Skeletal muscle tissue (tissue), 3 donors: ENCODE measurements at regions not wholly inside any gene's neighbourhood (a gene's known extent, or its start where the extent isn't known, plus 50 kb on each side); places are given as distances from the start of the nearest gene placed in this dataset.

ENCODE experiments used
- H3K27ac ChIP-seq: one replicate; pipeline ENCODE4 v1.7.0; 2013; ENCODE audit warnings: mild to moderate bottlenecking, low read depth, low read length, inconsistent platforms
- H3K27me3 ChIP-seq, 3 donors: one replicate each; pipeline ENCODE4 v1.7.0; 2013; ENCODE audit warnings: low read length in 3 of 3; ENCODE audit not compliant: control insufficient read depth in 3 of 3, insufficient read depth in 3 of 3
- H3K36me3 ChIP-seq, 3 donors: one replicate each; pipeline ENCODE4 v1.7.0; 2013; ENCODE audit warnings: low read length in 3 of 3; ENCODE audit not compliant: control insufficient read depth in 3 of 3, insufficient read depth in 3 of 3
- H3K4me1 ChIP-seq, 3 donors: one replicate each; pipeline ENCODE4 v1.7.0; 2013; ENCODE audit warnings: low read length in 3 of 3, mild to moderate bottlenecking in 3 of 3; ENCODE audit not compliant: control insufficient read depth in 3 of 3, insufficient read depth in 3 of 3
- H3K4me3 ChIP-seq, 3 donors: one replicate each; pipeline ENCODE4 v1.7.0; 2013; ENCODE audit warnings: low read length in 3 of 3
- H3K9ac ChIP-seq, 3 donors: one replicate each; pipeline ENCODE4 v1.7.0; 2013; ENCODE audit warnings: low read length in 3 of 3, mild to moderate bottlenecking in 3 of 3, moderate library complexity in 2 of 3, low read depth in 1 of 3
- H3K9me3 ChIP-seq, 3 donors: one replicate each; pipeline ENCODE4 v1.7.0; 2013; ENCODE audit warnings: low read length in 3 of 3; ENCODE audit not compliant: control insufficient read depth in 3 of 3
- donor health status: Osteomylitis.

- Histone ChIP-seq H3K9ac (no peak overlapping the region), H3K36me3 (no peaks in the 10 kb centered on the region), H3K4me3 (no peak overlapping the region), H3K27ac (no peak overlapping the region), H3K4me1 (no peaks in the 10 kb centered on the region), H3K9me3 (no peaks in the 10 kb centered on the region), H3K27me3 (no peaks in the 10 kb centered on the region)
Observed at GRCh38 chr10:89829262-89829886, 128.0 kb downstream of the KIF20B start.

- H3K4me1 ChIP-seq = no peaks in the 10 kb centered on the region
- no peaks in the 10 kb centered on the region for H3K36me3 ChIP-seq
- H3K27ac ChIP-seq = no peak overlapping the region
- no peaks in the 10 kb centered on the region for H3K27me3 ChIP-seq
- no peak overlapping the region for H3K9ac ChIP-seq
- no peak overlapping the region for H3K4me3 ChIP-seq
- no peaks in the 10 kb centered on the region for H3K9me3 ChIP-seq
Observed at GRCh38 chr10:89829887-89830269, 128.5 kb downstream of the KIF20B start.

DNA sequence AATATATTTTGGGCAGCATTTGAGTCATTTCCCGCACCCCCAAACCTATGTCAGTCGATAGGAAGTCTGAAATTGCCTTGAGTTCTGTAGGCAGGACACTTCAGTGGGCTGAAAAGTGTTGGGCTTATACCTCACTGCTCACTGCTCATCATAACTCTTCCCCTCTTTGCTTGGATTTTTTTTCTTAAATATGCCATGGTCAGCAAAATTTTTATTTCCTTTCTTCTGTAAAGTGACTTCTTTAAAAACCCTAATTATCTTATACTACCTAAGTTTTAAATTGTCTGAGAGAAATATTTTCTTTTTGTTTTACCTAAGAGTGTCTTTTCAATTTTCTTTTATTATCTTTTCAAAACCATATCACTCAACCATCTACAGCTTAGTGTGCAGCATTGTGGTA, 129.2 kb downstream of the KIF20B start:
- H3K27me3 ChIP-seq = no peaks in the 10 kb centered on the region
- H3K27ac ChIP-seq = no peak overlapping the region
- H3K9me3 ChIP-seq = no peaks in the 10 kb centered on the region
- H3K4me1 ChIP-seq = no peaks in the 10 kb centered on the region
- H3K9ac ChIP-seq = no peak overlapping the region
- H3K4me3 ChIP-seq = no peak overlapping the region
- H3K36me3 ChIP-seq = no peaks in the 10 kb centered on the region

GRCh38 chr10:89836840-89837164, 135.4 kb downstream of the KIF20B start:
- Histone ChIP-seq H3K27ac (no peak overlapping the region), H3K27me3 (peaks cover 0 to 18% (median 15%) of the 10 kb centered on the region in 3 donors), H3K9ac (peak overlapping the region in 1 of 3 donors; percentile 43), H3K4me1 (peaks cover 0 to 2% (median 0%) of the 10 kb centered on the region in 3 donors), H3K4me3 (peak overlapping the region; percentile 6 to 72 (median 64)), H3K9me3 (no peaks in the 10 kb centered on the region), H3K36me3 (no peaks in the 10 kb centered on the region)

DNA sequence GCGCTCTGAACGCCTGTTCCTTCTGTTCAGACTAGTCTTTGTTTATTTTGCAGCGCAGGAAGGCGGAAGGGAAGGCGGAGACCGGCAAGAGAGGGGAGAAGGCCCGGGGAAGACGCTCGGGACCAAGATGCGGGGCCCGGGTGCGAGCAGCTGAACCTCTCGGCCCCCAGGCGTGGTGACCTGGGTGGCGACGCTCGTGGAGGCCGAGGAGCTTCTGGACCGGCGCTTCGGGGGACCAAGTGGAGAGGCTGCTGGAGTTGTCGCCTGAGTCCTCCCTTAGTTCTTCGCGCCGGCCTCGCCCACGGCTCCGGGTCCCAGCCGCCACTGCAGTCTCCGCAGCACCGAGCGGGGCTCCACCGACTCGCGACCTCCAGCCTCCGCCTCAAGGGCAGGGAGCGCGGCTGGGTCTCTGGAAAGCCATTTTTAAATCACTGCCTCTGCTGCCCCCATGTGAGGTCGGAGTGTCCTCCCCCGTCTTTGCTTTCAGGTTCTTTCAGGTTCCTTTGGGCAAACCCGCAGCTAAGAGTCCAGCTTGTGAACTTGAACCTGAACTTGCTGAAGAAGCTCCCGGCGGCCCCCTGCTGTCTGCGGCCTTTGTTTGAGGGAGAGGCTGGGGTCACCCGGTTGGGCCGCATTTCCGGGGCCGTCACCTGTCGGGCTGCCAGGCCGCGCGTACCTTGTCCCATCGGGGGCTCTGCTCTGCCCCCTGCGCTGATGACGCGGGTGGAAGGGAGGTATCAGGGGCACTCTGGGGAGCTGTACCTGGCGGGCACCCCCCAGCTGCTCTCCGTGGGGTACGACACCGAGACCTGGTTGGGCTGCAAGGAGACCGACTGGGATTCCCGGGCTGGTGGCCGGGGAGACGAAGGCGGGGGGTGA, 136.0 kb downstream of the KIF20B start:
- H3K9ac ChIP-seq = peak overlapping the region; percentile 40 to 72 (median 56)

DNA sequence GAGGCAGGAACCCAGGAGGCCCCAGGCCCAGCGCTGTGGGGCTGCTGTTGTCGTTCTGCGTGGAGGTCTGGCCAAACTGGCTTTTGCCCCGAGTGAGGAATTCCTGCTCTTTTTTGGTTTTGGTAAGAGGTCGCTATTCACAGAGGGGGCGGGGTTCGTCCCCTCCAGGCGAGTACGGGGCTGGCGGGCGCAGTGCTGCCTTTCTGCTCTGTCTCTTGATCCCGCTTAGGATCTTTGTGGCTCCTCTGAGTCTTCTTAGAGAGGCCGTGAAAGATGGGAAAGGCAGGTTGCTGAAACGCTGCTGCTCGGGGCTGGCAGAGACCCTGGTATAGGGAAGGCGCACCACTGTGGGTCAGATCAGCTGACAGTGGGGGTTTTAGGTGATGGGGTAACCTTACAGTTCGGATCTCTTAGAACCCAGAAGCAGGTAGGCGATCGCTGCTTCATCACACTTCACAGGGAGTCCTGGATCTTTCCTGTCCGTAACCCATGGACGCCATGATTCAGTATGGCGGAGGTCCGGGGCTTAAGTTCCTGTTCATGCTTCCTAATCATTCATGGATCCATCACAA, 136.7 kb downstream of the KIF20B start:
- peak overlapping the region; percentile 30 for H3K27ac ChIP-seq
- H3K4me3 ChIP-seq = peak overlapping the region; percentile 35 to 72 (median 64)
- no peaks in the 10 kb centered on the region for H3K36me3 ChIP-seq
- H3K9me3 ChIP-seq = no peaks in the 10 kb centered on the region
- H3K9ac ChIP-seq = peak overlapping the region; percentile 3 to 72 (median 56)
- H3K4me1 ChIP-seq = peaks cover 0 to 2% (median 0%) of the 10 kb centered on the region in 3 donors
- peaks cover 0 to 18% (median 15%) of the 10 kb centered on the region in 3 donors for H3K27me3 ChIP-seq

More for the DNA sequence above, 136.0 kb downstream of the KIF20B start:
- H3K4me3 ChIP-seq = peak overlapping the region; percentile 35 to 72 (median 64)
- no peaks in the 10 kb centered on the region for H3K36me3 ChIP-seq
- H3K27ac ChIP-seq = peak overlapping the region; percentile 30
- peaks cover 0 to 18% (median 15%) of the 10 kb centered on the region in 3 donors for H3K27me3 ChIP-seq
- H3K4me1 ChIP-seq = peaks cover 0 to 2% (median 0%) of the 10 kb centered on the region in 3 donors
- no peaks in the 10 kb centered on the region for H3K9me3 ChIP-seq

DNA sequence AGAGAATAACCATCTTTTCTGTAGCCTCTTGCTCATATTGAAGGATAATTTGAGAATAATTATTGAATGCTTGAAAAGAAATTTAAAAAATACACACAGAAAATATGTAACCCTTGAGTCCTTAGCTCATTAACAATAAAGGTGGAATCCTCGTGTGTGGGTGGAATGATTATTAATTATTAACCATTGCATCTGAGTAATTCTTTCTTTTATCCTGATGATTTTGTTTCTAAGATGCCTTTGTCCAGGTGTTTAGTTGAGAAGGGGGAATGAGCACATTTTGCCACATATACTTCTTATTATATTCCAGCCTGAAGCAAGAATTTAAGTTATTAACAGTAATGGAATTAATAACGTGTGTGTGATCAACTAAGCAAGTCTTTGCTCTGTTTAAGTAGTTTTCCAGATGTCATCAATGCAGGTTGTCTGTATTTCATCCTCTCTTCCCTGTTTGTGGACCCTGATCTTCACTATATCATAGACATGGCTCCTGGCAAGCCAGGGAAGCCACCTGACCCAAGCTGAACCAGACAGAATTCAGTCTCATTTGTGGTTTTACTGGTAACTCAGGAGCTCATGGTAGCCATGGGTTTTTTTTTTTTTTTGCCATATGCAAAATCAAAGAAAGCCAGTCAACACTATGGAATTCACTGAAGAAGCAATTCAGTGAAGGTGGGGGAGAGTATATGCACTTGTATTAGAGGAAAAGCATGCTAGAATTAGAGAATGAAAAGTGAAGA, 144.3 kb downstream of the KIF20B start:
- Histone ChIP-seq H3K4me1 (no peaks in the 10 kb centered on the region), H3K4me3 (no peak overlapping the region), H3K27me3 (no peaks in the 10 kb centered on the region), H3K9me3 (peaks cover 0 to 4% (median 4%) of the 10 kb centered on the region in 3 donors), H3K36me3 (no peaks in the 10 kb centered on the region), H3K9ac (no peak overlapping the region), H3K27ac (no peak overlapping the region)

GRCh38 chr10:89846281-89846630, 144.9 kb downstream of the KIF20B start:
- H3K27me3 ChIP-seq = no peaks in the 10 kb centered on the region

DNA sequence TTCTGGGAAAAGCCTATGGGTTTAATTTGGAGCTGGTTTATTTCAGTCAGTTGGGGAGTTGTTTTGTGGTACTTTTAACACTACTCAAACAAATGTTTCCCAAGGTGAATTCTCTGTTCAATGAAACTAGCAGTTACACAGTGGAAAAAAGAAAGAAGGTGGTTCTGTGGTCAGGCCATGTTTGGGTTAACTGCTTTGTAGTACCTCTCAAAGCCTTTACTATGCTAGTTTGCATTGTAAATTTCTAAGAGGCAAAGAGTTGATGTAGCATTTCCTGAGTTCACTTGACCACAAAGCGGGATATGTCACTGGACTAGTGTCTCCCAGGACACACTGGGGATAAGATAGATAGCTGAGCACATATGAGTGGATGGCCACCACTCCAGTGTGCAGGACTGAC, 145.4 kb downstream of the KIF20B start:
- H3K4me1 ChIP-seq = no peaks in the 10 kb centered on the region
- H3K36me3 ChIP-seq = no peaks in the 10 kb centered on the region
- no peak overlapping the region for H3K9ac ChIP-seq
- H3K27me3 ChIP-seq = no peaks in the 10 kb centered on the region
- no peak overlapping the region for H3K27ac ChIP-seq
- H3K9me3 ChIP-seq = peaks cover 0 to 4% (median 4%) of the 10 kb centered on the region in 3 donors
- no peak overlapping the region for H3K4me3 ChIP-seq

More at GRCh38 chr10:89846281-89846630, 144.9 kb downstream of the KIF20B start:
- no peak overlapping the region for H3K4me3 ChIP-seq
- H3K4me1 ChIP-seq = no peaks in the 10 kb centered on the region
- no peak overlapping the region for H3K9ac ChIP-seq
- H3K36me3 ChIP-seq = no peaks in the 10 kb centered on the region
- H3K9me3 ChIP-seq = peaks cover 0 to 4% (median 4%) of the 10 kb centered on the region in 3 donors
- no peak overlapping the region for H3K27ac ChIP-seq
